GM12873 (cell line): ENCODE measurements at regions not wholly inside any gene's neighbourhood (a gene's known extent, or its start where the extent isn't known, plus 50 kb on each side); places are given as distances from the start of the nearest gene placed in this dataset.

ENCODE experiments used
- CTCF ChIP-seq: IDR thresholded peaks from 2 replicates; pipeline ENCODE4 v1.5.1; 2012; ENCODE audit warnings: low read depth, mild to moderate bottlenecking, moderate library complexity, low read length, control low read depth; ENCODE audit not compliant: insufficient read depth; ENCODE audit errors: missing control alignments

DNA sequence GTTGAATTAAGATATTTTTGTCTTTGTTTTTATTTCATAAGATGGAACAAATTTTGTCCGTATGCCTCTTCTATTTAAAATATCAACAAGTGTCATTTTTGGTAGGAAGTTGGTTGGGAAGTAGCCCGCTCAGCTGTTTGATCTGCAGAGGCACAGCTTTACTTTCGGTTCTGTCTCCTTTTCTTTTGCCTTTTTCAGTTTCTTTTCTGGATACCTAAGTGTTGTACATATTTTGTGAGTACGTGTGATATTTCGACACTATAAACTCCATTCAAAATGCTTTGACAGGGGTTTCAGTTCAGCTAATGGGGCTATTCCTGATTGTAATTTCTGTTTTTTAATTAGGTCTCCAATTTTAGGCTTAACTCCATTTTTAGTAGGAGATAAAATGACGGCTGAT, 1785.0 kb upstream of the LRRTM1 start:
- no peak for TF ChIP-seq CTCF

DNA sequence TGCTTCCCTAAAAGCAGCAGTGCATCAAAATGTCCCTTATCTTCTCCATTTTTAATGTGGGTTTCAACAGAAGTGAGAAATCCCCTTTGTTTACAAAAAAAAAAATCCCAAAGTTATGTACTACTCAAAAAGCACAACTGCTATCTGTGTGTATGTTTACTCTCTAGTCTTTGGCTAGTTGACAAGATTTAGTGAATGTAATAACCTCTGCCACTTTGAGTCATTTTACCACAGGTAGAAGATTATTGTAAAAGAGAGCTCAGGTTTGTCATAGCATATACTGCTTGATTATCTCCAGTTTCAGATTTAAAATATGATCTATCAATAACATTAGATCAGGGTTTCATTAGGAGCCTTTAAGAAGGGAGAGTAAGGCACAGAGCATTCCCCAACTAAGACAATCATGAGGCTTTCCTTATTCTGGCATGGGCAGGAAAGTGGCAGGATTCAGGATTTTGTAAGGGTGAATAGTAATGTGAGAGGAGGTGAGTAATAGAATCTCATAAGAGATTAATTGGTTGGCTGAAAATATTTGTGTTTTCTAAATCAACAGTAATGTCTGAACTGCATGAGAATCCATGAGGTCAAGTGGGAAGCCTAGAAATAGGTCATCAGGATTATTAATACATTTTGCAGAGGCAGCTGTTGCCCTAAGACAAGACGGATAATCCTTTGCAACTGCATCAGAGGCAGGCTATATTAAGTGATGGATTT, 1780.3 kb upstream of the LRRTM1 start:
- no peak for TF ChIP-seq CTCF

- TF ChIP-seq CTCF, result no peak
These were observed 1771.3 kb upstream of the LRRTM1 start for GRCh38 chr2:82075875-82076274.

- no peak for TF ChIP-seq CTCF
These were observed 1757.9 kb upstream of the LRRTM1 start for GRCh38 chr2:82062463-82062862.

- TF ChIP-seq CTCF, result no peak
These were observed 1751.3 kb upstream of the LRRTM1 start for GRCh38 chr2:82055846-82056245.

GRCh38 chr2:82043867-82044266, 1739.3 kb upstream of the LRRTM1 start:
- no peak for TF ChIP-seq CTCF

GRCh38 chr2:82027921-82028615, 1723.5 kb upstream of the LRRTM1 start:
- TF ChIP-seq CTCF, result no peak
